ENCODE measurements at regions not wholly inside any gene's neighbourhood (a gene's known extent, or its start where the extent isn't known, plus 50 kb on each side); places are given as distances from the start of the nearest gene placed in this dataset.

DNA sequence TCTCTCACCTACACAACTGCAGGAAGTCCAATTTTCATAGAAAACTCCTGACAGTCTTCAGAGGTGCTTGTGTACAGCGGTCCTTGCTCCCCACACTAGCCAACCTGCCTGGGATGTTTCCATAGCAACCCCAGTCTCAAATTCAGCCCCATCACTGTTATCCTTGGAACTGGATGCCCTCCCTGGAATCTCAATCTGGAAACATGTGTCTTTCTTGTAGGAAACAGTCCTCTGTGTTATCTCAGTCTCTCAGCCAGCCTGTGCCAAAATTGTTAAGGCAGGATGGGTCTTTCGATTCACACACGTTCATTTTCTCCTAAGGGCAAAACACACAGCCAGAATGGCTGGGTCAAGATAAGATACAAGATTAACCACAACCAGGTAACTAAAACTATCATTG, 295.5 kb upstream of the RND3 start:
- intact Hi-C loops (cut with DNase I; ENCODE audit: low total_unique reads) = no loop called here
- H3K27me3 ChIP-seq = no peaks in the 10 kb centered on the region

DNA sequence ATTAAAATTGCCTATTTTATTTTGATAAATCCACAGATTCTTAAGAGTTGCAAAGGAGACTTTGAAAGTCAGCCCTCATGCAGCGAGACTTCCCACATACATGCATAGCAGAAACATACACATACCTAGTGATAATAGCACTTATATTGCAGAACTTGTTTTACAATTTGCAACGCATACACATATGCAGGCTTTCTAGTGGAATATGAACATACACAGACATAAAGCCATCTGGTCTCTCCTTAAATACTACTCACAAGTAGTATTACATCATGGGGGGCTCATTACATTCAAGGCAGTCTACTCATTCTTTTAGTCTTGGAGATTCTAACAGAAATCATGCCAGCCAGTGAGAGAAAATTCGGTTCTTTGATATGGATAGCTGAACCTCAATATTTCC, 295.1 kb upstream of the RND3 start:
- no peaks in the 10 kb centered on the region for H3K27me3 ChIP-seq
- TF ChIP-seq POLR2A (IDR thresholded peaks at IDR 0.05) (no peak), CTCF (IDR thresholded peaks at IDR 0.05) (no peak)
- no peak overlapping the region for H3K4me3 ChIP-seq
- no peak overlapping the region for H3K27ac ChIP-seq
- intact Hi-C loops (cut with DNase I; ENCODE audit: low total_unique reads) = no loop called here
- H3K9me3 ChIP-seq = no peaks in the 10 kb centered on the region
- no peak for DNase-seq
- H3K36me3 ChIP-seq = no peaks in the 10 kb centered on the region
- no peaks in the 10 kb centered on the region for H3K4me1 ChIP-seq

More for the DNA sequence above, 295.5 kb upstream of the RND3 start:
- TF ChIP-seq POLR2A (IDR thresholded peaks at IDR 0.05) (no peak), CTCF (IDR thresholded peaks at IDR 0.05) (no peak)
- H3K27ac ChIP-seq = no peak overlapping the region
- H3K9me3 ChIP-seq = no peaks in the 10 kb centered on the region
- no peaks in the 10 kb centered on the region for H3K4me1 ChIP-seq
- no peak overlapping the region for H3K4me3 ChIP-seq
- DNase-seq = no peak
- H3K36me3 ChIP-seq = no peaks in the 10 kb centered on the region

- H3K4me1 ChIP-seq = no peaks in the 10 kb centered on the region
- TF ChIP-seq POLR2A (IDR thresholded peaks at IDR 0.05) (no peak), CTCF (IDR thresholded peaks at IDR 0.05) (no peak)
- H3K36me3 ChIP-seq = no peaks in the 10 kb centered on the region
- no peaks in the 10 kb centered on the region for H3K9me3 ChIP-seq
- H3K4me3 ChIP-seq = no peak overlapping the region
- no peak for DNase-seq
- intact Hi-C loops (cut with DNase I; ENCODE audit: low total_unique reads) = no loop called here
- H3K27ac ChIP-seq = no peak overlapping the region
- no peaks in the 10 kb centered on the region for H3K27me3 ChIP-seq
Measured at GRCh38 chr2:150781142-150781541, 293.7 kb upstream of the RND3 start.

DNA sequence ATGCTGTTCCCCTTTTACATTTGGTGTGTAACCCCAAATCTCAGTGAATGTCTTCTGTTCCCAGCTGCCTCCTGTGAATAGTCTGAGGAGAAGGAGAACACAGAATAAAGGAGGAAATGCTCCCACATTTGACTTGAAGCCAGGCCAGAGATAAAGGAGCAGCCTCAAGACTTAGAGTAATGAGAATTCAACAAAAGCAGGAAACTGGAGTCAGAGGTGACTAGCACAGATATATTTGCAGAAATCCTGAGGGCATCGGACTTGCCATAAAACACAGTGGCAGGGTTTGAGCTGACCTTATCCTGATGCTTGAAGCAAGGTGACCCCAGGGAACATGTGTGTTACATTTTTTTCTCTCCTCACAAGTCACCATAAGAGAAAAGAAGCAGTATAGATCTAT, 291.4 kb upstream of the RND3 start:
- Histone ChIP-seq H3K4me3 (no peak overlapping the region), H3K27ac (no peak overlapping the region), H3K4me1 (no peaks in the 10 kb centered on the region), H3K36me3 (no peaks in the 10 kb centered on the region), H3K27me3 (no peaks in the 10 kb centered on the region), H3K9me3 (no peaks in the 10 kb centered on the region)
- intact Hi-C loops (cut with DNase I; ENCODE audit: low total_unique reads) = no loop called here
- TF ChIP-seq CTCF (IDR thresholded peaks at IDR 0.05) = no peak
- TF ChIP-seq POLR2A (IDR thresholded peaks at IDR 0.05) = no peak
- no peak for DNase-seq

DNA sequence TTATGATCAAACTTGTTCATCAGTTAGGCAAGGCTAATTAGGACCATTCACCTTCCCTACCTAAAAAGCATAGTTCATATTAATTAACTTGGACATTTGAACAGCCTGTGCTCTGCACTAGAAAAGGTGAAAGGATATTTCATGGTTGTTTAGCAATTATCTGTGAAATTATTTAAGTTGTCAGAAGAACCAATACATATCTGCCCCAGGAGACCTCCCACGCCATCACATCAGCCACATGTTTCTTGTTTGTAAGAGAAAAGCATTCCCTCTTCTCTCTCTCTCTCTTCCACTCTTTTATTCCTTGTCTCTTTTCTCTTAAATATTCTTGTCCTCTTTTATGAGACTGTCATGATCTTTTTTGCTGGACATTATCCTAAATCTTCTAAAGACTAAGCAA, 282.0 kb upstream of the RND3 start:
- Histone ChIP-seq H3K4me3 (no peak overlapping the region), H3K27ac (no peak overlapping the region), H3K27me3 (no peaks in the 10 kb centered on the region), H3K36me3 (no peaks in the 10 kb centered on the region), H3K9me3 (no peaks in the 10 kb centered on the region), H3K4me1 (no peaks in the 10 kb centered on the region)
- intact Hi-C loops (cut with DNase I; ENCODE audit: low total_unique reads) = no loop called here
- TF ChIP-seq CTCF (IDR thresholded peaks at IDR 0.05) (no peak), POLR2A (IDR thresholded peaks at IDR 0.05) (no peak)
- DNase-seq = no peak
